Peyer's patch (tissue), 4 donors: ENCODE measurements at regions not wholly inside any gene's neighbourhood (a gene's known extent, or its start where the extent isn't known, plus 50 kb on each side); places are given as distances from the start of the nearest gene placed in this dataset.

Experiments used
- DNase-seq, 3 donors: peaks; one replicate each; pipeline ENCODE4 v3.0.0-alpha.2; 2017 to 2019
- H3K27ac ChIP-seq, 4 donors: fragments of 200-600 bp; sonication (generic); one replicate each; pipeline ENCODE4 v1.5.1; 2016 to 2019
- H3K27me3 ChIP-seq, 2 donors: fragments of 200-600 bp; sonication (generic); one replicate each; pipeline ENCODE4 v1.5.1; 2019
- H3K36me3 ChIP-seq, 3 donors: fragments of 200-600 bp; sonication (generic); one replicate each; pipeline ENCODE4 v1.5.1; 2016 to 2019
- H3K4me1 ChIP-seq, 4 donors: fragments of 200-600 bp; sonication (generic); one replicate each; pipeline ENCODE4 v1.5.1; 2016 to 2019
- H3K4me3 ChIP-seq, 4 donors: fragments of 200-600 bp; sonication (generic); 1 replicate in 3 of 4; 2 replicates in 1 of 4; pipeline ENCODE4 v1.5.1; 2016 to 2019; ENCODE audit warnings: mild to moderate bottlenecking in 1 of 4
- H3K9me3 ChIP-seq, 4 donors: fragments of 200-600 bp; sonication (generic); one replicate each; pipeline ENCODE4 v1.5.1; 2016 to 2019; ENCODE audit warnings: mild to moderate bottlenecking in 1 of 4
- CTCF ChIP-seq, 6 experiments: fragments of 450-650 bp in 4 of 6; fragments of 200-600 bp in 2 of 6; sonication (generic) in 1 of 6; IDR thresholded peaks; one replicate each; pipeline ENCODE4 v1.5.1; 2017 to 2019; ENCODE audit warnings: antibody characterized with exemption in 6 of 6, mild to moderate bottlenecking in 3 of 6, moderate library complexity in 1 of 6
- POLR2A ChIP-seq, 2 donors: fragments of 450-650 bp; IDR thresholded peaks; one replicate each; pipeline ENCODE4 v1.5.1; 2017; ENCODE audit warnings: antibody characterized with exemption in 2 of 2, mild to moderate bottlenecking in 2 of 2, moderate library complexity in 2 of 2

- Histone ChIP-seq H3K9me3 (no peaks in the 10 kb centered on the region), H3K4me1 (no peaks in the 10 kb centered on the region), H3K36me3 (no peaks in the 10 kb centered on the region), H3K4me3 (no peak overlapping the region), H3K27me3 (no peaks in the 10 kb centered on the region), H3K27ac (no peak overlapping the region)
- no peak for TF ChIP-seq POLR2A (IDR thresholded peaks at IDR 0.05)
- TF ChIP-seq CTCF (IDR thresholded peaks at IDR 0.05): no peak
- DNase-seq: no peak
Observed at GRCh38 chr16:51924744-51925143, 622.2 kb downstream of the TOX3 start.

- Histone ChIP-seq H3K9me3 (no peaks in the 10 kb centered on the region), H3K4me3 (no peak overlapping the region), H3K27ac (no peak overlapping the region), H3K27me3 (no peaks in the 10 kb centered on the region), H3K36me3 (no peaks in the 10 kb centered on the region), H3K4me1 (no peaks in the 10 kb centered on the region)
- TF ChIP-seq POLR2A (IDR thresholded peaks at IDR 0.05) (no peak), CTCF (IDR thresholded peaks at IDR 0.05) (no peak)
- no peak for DNase-seq
Observed at GRCh38 chr16:51922476-51922875, 624.5 kb downstream of the TOX3 start.

- Histone ChIP-seq H3K27me3 (no peaks in the 10 kb centered on the region), H3K9me3 (no peaks in the 10 kb centered on the region), H3K27ac (no peak overlapping the region), H3K4me3 (no peak overlapping the region), H3K36me3 (no peaks in the 10 kb centered on the region), H3K4me1 (no peaks in the 10 kb centered on the region)
- no peak for TF ChIP-seq POLR2A (IDR thresholded peaks at IDR 0.05)
- TF ChIP-seq CTCF (IDR thresholded peaks at IDR 0.05): no peak
- DNase-seq: no peak
Observed at GRCh38 chr16:51919736-51920135, 627.2 kb downstream of the TOX3 start.

- no peaks in the 10 kb centered on the region for H3K27me3 ChIP-seq
- no peak overlapping the region for H3K27ac ChIP-seq
- no peaks in the 10 kb centered on the region for H3K36me3 ChIP-seq
- H3K4me3 ChIP-seq: no peak overlapping the region
- no peak for DNase-seq
- no peaks in the 10 kb centered on the region for H3K9me3 ChIP-seq
- TF ChIP-seq CTCF (IDR thresholded peaks at IDR 0.05): no peak
- H3K4me1 ChIP-seq: no peaks in the 10 kb centered on the region
Observed at GRCh38 chr16:51916814-51917213, 630.1 kb downstream of the TOX3 start.

- no peak overlapping the region for H3K27ac ChIP-seq
- H3K36me3 ChIP-seq: no peaks in the 10 kb centered on the region
- no peaks in the 10 kb centered on the region for H3K4me1 ChIP-seq
- H3K4me3 ChIP-seq: no peak overlapping the region
- H3K9me3 ChIP-seq: no peaks in the 10 kb centered on the region
- H3K27me3 ChIP-seq: no peaks in the 10 kb centered on the region
- TF ChIP-seq POLR2A (IDR thresholded peaks at IDR 0.05) (no peak), CTCF (IDR thresholded peaks at IDR 0.05) (no peak)
- no peak for DNase-seq
Observed at GRCh38 chr16:51916231-51916630, 630.7 kb downstream of the TOX3 start.

GRCh38 chr16:51907680-51908079, 639.3 kb downstream of the TOX3 start:
- H3K4me1 ChIP-seq: no peaks in the 10 kb centered on the region
- DNase-seq: no peak
- no peaks in the 10 kb centered on the region for H3K36me3 ChIP-seq
- no peak for TF ChIP-seq CTCF (IDR thresholded peaks at IDR 0.05)
- TF ChIP-seq POLR2A (IDR thresholded peaks at IDR 0.05): no peak
- H3K27me3 ChIP-seq: no peaks in the 10 kb centered on the region
- H3K27ac ChIP-seq: no peak overlapping the region
- H3K9me3 ChIP-seq: no peaks in the 10 kb centered on the region
- H3K4me3 ChIP-seq: no peak overlapping the region
